Omental fat pad (tissue), 3 donors: ENCODE measurements at regions not wholly inside any gene's neighbourhood (a gene's known extent, or its start where the extent isn't known, plus 50 kb on each side); places are given as distances from the start of the nearest gene placed in this dataset.

Experiments
- ATAC-seq: fragments of 150-250 bp; one replicate; pipeline ENCODE4 v1.9.1; 2016; ENCODE audit warnings: mild to moderate bottlenecking, moderate library complexity; ENCODE audit not compliant: low FRiP score
- DNase-seq: peaks from one replicate; pipeline ENCODE4 v3.0.0-alpha.2; 2019; ENCODE audit warnings: low spot score
- TF ChIP-seq, protein P1 (sequence below), 3 donors: fragments of 450-650 bp; IDR thresholded peaks; one replicate each; pipeline ENCODE4 v1.5.1; 2016 to 2017; ENCODE audit warnings: antibody characterized with exemption in 3 of 3, mild to moderate bottlenecking in 3 of 3, moderate library complexity in 2 of 3

DNA sequence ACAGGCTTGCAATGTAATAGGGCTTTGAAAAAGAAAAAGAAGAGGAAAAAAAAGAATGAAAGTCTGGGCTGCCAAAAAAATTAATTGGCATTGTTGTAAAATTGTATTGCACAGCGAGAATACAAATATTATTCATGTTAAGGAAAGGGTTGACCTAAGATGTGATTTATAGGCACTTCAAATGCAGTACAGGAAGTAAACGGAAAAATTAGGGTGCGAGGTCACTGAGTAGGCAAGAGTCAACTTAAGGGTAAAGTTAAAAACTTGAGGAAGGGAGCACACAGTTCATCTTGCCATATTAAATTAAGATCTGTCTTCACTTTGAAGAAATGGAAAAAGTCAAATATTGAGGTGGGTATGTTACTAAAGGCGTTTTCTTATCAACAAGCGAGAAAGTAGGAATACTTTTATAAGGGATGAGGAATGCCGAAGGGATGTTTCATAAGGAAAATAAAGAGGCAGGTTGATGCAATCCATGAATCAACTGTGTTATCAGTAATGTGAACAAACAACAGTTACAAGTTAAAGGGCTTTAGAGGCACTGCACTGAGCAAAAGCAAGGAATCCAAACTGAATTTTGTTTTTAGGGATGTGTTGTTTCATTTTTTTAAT is 123.0 kb downstream of the WT1 start:
- DNase-seq (no peak), ATAC-seq (peak; percentile 89)
- TF ChIP-seq, protein P1, sequence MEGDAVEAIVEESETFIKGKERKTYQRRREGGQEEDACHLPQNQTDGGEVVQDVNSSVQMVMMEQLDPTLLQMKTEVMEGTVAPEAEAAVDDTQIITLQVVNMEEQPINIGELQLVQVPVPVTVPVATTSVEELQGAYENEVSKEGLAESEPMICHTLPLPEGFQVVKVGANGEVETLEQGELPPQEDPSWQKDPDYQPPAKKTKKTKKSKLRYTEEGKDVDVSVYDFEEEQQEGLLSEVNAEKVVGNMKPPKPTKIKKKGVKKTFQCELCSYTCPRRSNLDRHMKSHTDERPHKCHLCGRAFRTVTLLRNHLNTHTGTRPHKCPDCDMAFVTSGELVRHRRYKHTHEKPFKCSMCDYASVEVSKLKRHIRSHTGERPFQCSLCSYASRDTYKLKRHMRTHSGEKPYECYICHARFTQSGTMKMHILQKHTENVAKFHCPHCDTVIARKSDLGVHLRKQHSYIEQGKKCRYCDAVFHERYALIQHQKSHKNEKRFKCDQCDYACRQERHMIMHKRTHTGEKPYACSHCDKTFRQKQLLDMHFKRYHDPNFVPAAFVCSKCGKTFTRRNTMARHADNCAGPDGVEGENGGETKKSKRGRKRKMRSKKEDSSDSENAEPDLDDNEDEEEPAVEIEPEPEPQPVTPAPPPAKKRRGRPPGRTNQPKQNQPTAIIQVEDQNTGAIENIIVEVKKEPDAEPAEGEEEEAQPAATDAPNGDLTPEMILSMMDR (IDR thresholded peaks at IDR 0.05), result no peak

DNA sequence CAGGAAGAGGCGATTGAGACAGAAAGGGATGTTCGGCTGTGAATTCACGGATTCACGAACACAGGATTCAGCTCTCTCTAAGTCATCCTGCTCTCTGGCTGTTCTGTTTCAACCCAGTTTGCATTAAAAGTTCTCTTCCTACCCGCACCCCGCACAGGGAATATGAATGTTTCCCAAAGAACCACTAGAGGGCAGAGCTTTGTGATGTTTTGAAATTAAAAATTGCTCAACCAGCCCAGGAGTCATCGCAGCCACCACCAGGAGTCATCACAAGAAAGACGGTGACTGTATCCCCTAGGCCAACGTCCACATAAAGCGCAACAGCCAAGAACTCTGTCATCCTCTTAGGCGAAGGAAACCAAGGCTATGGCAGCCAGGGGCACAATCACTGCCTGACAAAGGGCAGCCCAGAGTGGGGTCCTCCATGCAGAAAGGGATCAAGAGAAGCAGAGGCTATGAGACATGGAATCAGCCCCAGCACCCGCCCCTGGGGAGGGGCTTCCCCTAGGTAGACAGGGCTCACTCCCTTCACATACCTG is 122.4 kb downstream of the WT1 start:
- TF ChIP-seq, protein P1 (IDR thresholded peaks at IDR 0.05), result peak in 1 of 3 donors; percentile 87
- ATAC-seq (peak; percentile 80), DNase-seq (no peak)

- ATAC-seq, result no peak
- no peak for DNase-seq
- TF ChIP-seq, protein P1 (IDR thresholded peaks at IDR 0.05), result no peak
These were observed 121.9 kb downstream of the WT1 start for GRCh38 chr11:32313477-32313876.

GRCh38 chr11:32315121-32315520 is 120.2 kb downstream of the WT1 start:
- TF ChIP-seq, protein P1 (IDR thresholded peaks at IDR 0.05), result no peak
- DNase-seq (no peak), ATAC-seq (no peak)

GRCh38 chr11:32316232-32316631 is 119.1 kb downstream of the WT1 start:
- ATAC-seq (no peak), DNase-seq (no peak)
- TF ChIP-seq, protein P1 (IDR thresholded peaks at IDR 0.05), result no peak

GRCh38 chr11:32316858-32317642 is 118.3 kb downstream of the WT1 start:
- ATAC-seq (no peak), DNase-seq (no peak)
- TF ChIP-seq, protein P1 (IDR thresholded peaks at IDR 0.05), result no peak
